Activated T-cell treated with anti-CD3 and anti-CD28 coated beads, Interleukin-2, amount 50 U/mL, for 4 hours (primary cell): ENCODE measurements at regions not wholly inside any gene's neighbourhood (a gene's known extent, or its start where the extent isn't known, plus 50 kb on each side); places are given as distances from the start of the nearest gene placed in this dataset.

ENCODE experiments used
- ATAC-seq, 2 donors: fragments of 200-7000 bp; cut with Tn5 transposase; one replicate each; pipeline ENCODE4 v1.10.0; 2021
- DNase-seq: peaks from one replicate; pipeline ENCODE4 v3.0.0-alpha.2; 2020
- H3K27me3 Mint-ChIP-seq: one replicate; pipeline ENCODE4 v1.8.0; 2021; ENCODE audit warnings: low read depth, mixed read lengths
- H3K36me3 Mint-ChIP-seq: one replicate; pipeline ENCODE4 v1.8.0; 2022; ENCODE audit warnings: mixed read lengths; ENCODE audit not compliant: insufficient read depth
- H3K4me1 Mint-ChIP-seq: one replicate; pipeline ENCODE4 v1.8.0; 2021; ENCODE audit warnings: low read depth, mixed read lengths
- H3K4me3 Mint-ChIP-seq: one replicate; pipeline ENCODE4 v1.8.0; 2021; ENCODE audit warnings: mild to moderate bottlenecking, moderate library complexity, mixed read lengths
- H3K9me3 Mint-ChIP-seq: one replicate; pipeline ENCODE4 v1.8.0; 2021; ENCODE audit warnings: mixed read lengths

GRCh38 chr13:109427148-109427547, 359.2 kb downstream of the IRS2 start:
- H3K36me3 Mint-ChIP-seq: no peaks in the 10 kb centered on the region
- no peaks in the 10 kb centered on the region for H3K4me1 Mint-ChIP-seq
- ATAC-seq (no peak), DNase-seq (no peak)
- peaks cover 4% of the 10 kb centered on the region for H3K27me3 Mint-ChIP-seq
- no peak overlapping the region for H3K4me3 Mint-ChIP-seq
- peaks cover 4% of the 10 kb centered on the region for H3K9me3 Mint-ChIP-seq

GRCh38 chr13:109426690-109426990, 359.7 kb downstream of the IRS2 start:
- ATAC-seq (no peak), DNase-seq (no peak)
- Mint-ChIP-seq H3K27me3 (peaks cover 4% of the 10 kb centered on the region), H3K9me3 (peaks cover 4% of the 10 kb centered on the region), H3K4me3 (no peak overlapping the region), H3K4me1 (no peaks in the 10 kb centered on the region), H3K36me3 (no peaks in the 10 kb centered on the region)

DNA sequence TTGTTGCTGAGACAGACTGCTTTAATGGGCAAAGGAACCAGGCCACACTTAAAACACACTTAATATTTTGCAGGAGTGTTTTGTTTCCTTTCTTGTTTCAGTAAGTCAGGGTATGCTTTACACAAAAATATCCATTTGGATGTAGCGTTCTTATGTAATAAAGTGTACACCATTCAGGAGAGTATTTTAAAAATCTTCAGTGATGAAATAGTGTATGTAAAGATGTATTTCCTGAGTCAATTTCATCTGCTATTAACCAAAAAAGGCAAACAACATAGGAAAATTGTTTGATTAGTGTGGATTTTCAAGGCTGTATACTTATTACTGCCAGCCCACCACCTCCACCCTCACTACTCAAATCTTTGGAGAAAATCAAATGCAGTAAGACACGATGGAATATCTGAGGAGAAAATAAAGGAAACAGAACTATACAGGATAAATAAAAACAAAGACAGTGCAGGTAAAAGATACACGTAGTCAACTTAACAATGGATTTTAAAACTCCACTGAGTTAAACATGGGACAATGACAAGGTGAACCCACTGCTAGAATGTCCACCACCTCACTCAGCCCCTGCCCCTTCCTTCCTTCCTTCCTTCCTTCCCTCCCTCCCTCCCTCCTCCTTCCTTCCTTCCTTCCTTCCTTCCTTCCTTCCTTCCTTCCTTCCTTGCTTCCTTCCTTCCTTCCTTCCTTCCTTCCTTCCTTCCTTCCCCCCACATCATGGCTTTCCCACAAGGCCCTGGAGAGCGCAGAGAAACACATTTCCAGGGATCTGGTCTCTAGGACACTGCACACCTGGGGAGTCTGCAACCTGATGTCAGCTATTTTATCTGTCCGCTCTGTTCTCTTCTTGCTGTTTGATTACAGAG, 360.3 kb downstream of the IRS2 start:
- Mint-ChIP-seq H3K4me1 (no peaks in the 10 kb centered on the region), H3K36me3 (no peaks in the 10 kb centered on the region), H3K27me3 (peaks cover 4% of the 10 kb centered on the region), H3K9me3 (peaks cover 4% of the 10 kb centered on the region), H3K4me3 (no peak overlapping the region)
- ATAC-seq (no peak), DNase-seq (no peak)

GRCh38 chr13:109422161-109422560, 364.2 kb downstream of the IRS2 start:
- no peak overlapping the region for H3K4me3 Mint-ChIP-seq
- H3K36me3 Mint-ChIP-seq: no peaks in the 10 kb centered on the region
- H3K4me1 Mint-ChIP-seq: no peaks in the 10 kb centered on the region
- H3K9me3 Mint-ChIP-seq: no peaks in the 10 kb centered on the region
- ATAC-seq: no peak
- H3K27me3 Mint-ChIP-seq: peaks cover 4% of the 10 kb centered on the region
- no peak for DNase-seq

GRCh38 chr13:109419896-109420295, 366.5 kb downstream of the IRS2 start:
- ATAC-seq: no peak
- peaks cover 7% of the 10 kb centered on the region for H3K27me3 Mint-ChIP-seq
- no peak for DNase-seq
- no peak overlapping the region for H3K4me3 Mint-ChIP-seq
- no peaks in the 10 kb centered on the region for H3K9me3 Mint-ChIP-seq
- H3K4me1 Mint-ChIP-seq: no peaks in the 10 kb centered on the region
- H3K36me3 Mint-ChIP-seq: no peaks in the 10 kb centered on the region

DNA sequence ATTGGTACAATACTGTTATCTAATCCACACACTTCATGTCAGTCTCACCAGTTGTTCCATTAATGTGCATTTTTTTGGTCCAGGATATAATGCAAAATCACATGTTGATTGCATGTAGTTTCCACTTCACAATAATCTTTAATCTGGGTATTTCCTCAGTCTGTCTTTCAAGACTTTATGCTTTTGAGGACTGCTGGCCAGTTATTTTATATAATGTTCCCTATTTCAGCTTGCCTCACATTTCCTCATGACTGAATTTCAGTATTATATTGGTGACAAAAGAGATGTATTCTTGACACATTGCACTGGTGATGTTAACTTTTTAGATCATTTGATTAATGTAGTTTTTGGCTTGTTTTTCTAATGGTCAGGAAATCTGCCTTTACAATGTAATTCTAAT, 368.3 kb downstream of the IRS2 start:
- Mint-ChIP-seq H3K27me3 (peaks cover 7% of the 10 kb centered on the region), H3K36me3 (no peaks in the 10 kb centered on the region), H3K4me1 (no peaks in the 10 kb centered on the region), H3K9me3 (no peaks in the 10 kb centered on the region), H3K4me3 (no peak overlapping the region)
- ATAC-seq (no peak), DNase-seq (no peak)

DNA sequence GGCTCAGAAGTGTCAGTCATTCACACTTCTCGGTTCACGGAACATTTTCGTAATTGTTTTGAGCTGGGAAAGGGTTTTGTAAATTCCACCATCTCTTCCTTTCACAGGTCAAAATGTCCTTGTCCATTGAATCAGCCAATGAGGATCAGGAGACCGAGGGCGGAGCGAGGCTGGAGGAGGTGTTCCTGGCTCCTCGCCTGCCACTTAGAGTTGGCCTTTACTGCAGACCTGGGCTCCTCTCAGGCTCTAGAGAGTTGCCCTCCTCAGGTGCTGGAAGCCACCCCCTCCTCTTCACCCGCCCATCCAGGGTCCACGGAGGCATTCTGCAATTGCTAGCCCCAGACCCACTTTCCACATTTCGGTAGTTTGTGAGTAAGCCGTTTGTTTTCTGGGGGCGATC, 370.4 kb downstream of the IRS2 start:
- Mint-ChIP-seq H3K36me3 (no peaks in the 10 kb centered on the region), H3K9me3 (no peaks in the 10 kb centered on the region), H3K27me3 (peaks cover 3% of the 10 kb centered on the region), H3K4me3 (no peak overlapping the region), H3K4me1 (no peaks in the 10 kb centered on the region)
- DNase-seq: no peak
- no peak for ATAC-seq

DNA sequence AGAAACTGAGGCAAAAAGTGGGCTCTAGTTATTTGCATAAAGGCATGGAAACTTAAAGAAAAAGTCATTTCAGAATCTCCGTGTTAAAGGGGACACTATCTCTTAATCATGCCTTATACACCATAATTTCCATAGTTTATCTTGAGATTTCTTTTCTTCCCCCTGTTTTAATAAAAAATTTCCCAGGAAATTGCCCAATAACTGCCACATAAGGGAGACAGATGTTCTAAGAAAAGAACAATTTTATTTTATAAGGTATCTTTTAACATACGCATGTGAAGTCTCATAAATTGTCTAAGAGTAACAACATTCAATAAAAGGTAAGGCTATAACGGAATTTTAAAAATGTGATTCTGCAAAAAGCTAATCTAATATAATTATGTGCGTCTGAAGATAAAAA, 371.3 kb downstream of the IRS2 start:
- Mint-ChIP-seq H3K27me3 (peaks cover 3% of the 10 kb centered on the region), H3K4me3 (no peak overlapping the region)

GRCh38 chr13:109412283-109412901, 374.0 kb downstream of the IRS2 start:
- Mint-ChIP-seq H3K4me3 (no peak overlapping the region), H3K36me3 (no peaks in the 10 kb centered on the region)
- ATAC-seq: no peak

More for the DNA sequence above, 371.3 kb downstream of the IRS2 start:
- no peaks in the 10 kb centered on the region for H3K4me1 Mint-ChIP-seq
- DNase-seq (no peak), ATAC-seq (no peak)
- no peaks in the 10 kb centered on the region for H3K9me3 Mint-ChIP-seq
- no peaks in the 10 kb centered on the region for H3K36me3 Mint-ChIP-seq

GRCh38 chr13:109410868-109411267, 375.5 kb downstream of the IRS2 start:
- H3K36me3 Mint-ChIP-seq: no peaks in the 10 kb centered on the region
- no peaks in the 10 kb centered on the region for H3K4me1 Mint-ChIP-seq
- DNase-seq (no peak), ATAC-seq (no peak)
- no peak overlapping the region for H3K4me3 Mint-ChIP-seq
- no peaks in the 10 kb centered on the region for H3K27me3 Mint-ChIP-seq
- no peaks in the 10 kb centered on the region for H3K9me3 Mint-ChIP-seq

More at GRCh38 chr13:109412283-109412901, 374.0 kb downstream of the IRS2 start:
- peaks cover 3% of the 10 kb centered on the region for H3K27me3 Mint-ChIP-seq
- no peaks in the 10 kb centered on the region for H3K4me1 Mint-ChIP-seq
- no peaks in the 10 kb centered on the region for H3K9me3 Mint-ChIP-seq
- DNase-seq: no peak

DNA sequence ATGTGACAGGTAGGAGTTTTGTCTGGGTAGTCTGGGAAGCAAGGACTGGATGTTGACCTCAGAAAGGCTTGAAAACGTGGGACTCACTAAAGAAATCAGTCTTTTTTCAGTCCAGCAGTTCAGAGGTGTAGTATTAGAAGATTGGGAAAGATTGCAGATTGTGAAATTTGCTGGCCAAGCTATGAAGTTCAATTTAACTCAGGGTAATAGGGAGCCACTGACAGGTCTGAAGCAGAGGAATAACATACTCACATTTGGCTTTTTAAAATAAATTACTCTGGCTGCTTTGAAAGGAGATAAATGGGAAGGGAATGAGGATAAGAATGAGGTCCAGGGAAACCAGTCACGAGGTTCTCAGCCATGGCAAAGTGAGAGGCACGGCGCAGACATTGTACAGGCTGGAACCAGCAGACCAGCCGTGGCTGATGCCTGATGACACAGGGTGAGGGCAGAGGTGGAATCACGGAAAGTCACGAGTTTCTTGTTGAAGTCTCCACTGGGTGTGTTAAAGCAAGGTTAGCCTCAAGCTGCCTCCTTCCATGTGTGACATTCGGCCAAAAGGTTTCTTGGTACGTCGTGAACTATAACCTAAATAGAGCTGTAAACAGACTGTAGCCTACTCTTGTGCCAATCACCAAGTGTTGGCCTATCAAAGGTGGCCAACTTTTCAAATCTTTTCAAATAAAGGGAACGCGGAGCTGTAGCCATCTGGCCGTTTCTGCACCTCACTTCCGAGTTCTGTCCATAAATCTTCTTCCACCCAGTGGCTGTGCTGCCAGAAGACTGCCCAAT, 377.6 kb downstream of the IRS2 start:
- H3K27me3 Mint-ChIP-seq: no peaks in the 10 kb centered on the region
- H3K36me3 Mint-ChIP-seq: no peaks in the 10 kb centered on the region
- no peak for ATAC-seq
- peaks cover 3% of the 10 kb centered on the region for H3K9me3 Mint-ChIP-seq
- H3K4me3 Mint-ChIP-seq: no peak overlapping the region
- no peak for DNase-seq
- H3K4me1 Mint-ChIP-seq: no peaks in the 10 kb centered on the region

GRCh38 chr13:109406376-109406992, 379.9 kb downstream of the IRS2 start:
- Mint-ChIP-seq H3K9me3 (peaks cover 3% of the 10 kb centered on the region), H3K36me3 (no peaks in the 10 kb centered on the region), H3K27me3 (no peaks in the 10 kb centered on the region), H3K4me3 (no peak overlapping the region), H3K4me1 (no peaks in the 10 kb centered on the region)
- no peak for DNase-seq
- ATAC-seq: no peak

DNA sequence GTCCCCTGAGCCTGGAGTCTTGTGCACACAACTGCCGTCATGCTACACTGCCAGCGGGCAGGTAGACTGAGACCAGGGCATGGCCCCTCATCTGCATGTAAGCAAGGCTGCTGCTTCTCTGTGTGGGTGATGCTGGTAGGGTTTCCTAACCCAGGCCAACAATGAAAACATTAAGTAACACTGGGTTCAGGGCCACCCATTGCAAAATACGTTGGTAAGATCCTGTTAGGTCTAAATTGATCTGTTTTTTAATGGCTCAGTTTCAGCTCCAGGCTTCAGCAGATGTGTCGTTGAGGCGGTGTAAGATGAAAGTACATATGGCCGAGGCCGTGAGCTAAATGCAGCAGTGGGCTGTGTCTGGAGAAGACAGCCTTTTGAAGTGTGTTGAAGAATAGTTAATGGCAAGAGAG, 383.4 kb downstream of the IRS2 start:
- H3K36me3 Mint-ChIP-seq: no peaks in the 10 kb centered on the region
- H3K9me3 Mint-ChIP-seq: peaks cover 3% of the 10 kb centered on the region
- no peaks in the 10 kb centered on the region for H3K4me1 Mint-ChIP-seq
- ATAC-seq (no peak), DNase-seq (no peak)
- H3K4me3 Mint-ChIP-seq: no peak overlapping the region
- H3K27me3 Mint-ChIP-seq: peaks cover 4% of the 10 kb centered on the region

- H3K36me3 Mint-ChIP-seq: no peaks in the 10 kb centered on the region
- DNase-seq (no peak), ATAC-seq (no peak)
- H3K4me1 Mint-ChIP-seq: no peaks in the 10 kb centered on the region
- peaks cover 5% of the 10 kb centered on the region for H3K27me3 Mint-ChIP-seq
- H3K4me3 Mint-ChIP-seq: no peak overlapping the region
- peaks cover 3% of the 10 kb centered on the region for H3K9me3 Mint-ChIP-seq
These were observed 384.5 kb downstream of the IRS2 start for GRCh38 chr13:109401891-109402290.
